H1 (cell line): ENCODE measurements at regions not wholly inside any gene's neighbourhood (a gene's known extent, or its start where the extent isn't known, plus 50 kb on each side); places are given as distances from the start of the nearest gene placed in this dataset.

Source experiments
- CTCF ChIA-PET: fragments of 300-600 bp; sonication (Branson Sonifier 250); formaldehyde crosslinking; loops from one replicate; lab custom pipeline; 2021; ENCODE audit not compliant: partially characterized antibody; lab: Charles Lee
- POLR2A ChIA-PET: fragments of 300-600 bp; sonication (Branson Sonifier 250); formaldehyde crosslinking; loops from one replicate; lab custom pipeline; 2021; ENCODE audit warnings: inconsistent platforms; ENCODE audit not compliant: partially characterized antibody; lab: Charles Lee
- DNase-seq, 2 experiments: peaks; one replicate each; pipeline versions ENCODE4 v3.0.0 to v3.0.0-alpha.2; 2010 to 2022; ENCODE audit warnings: low spot score in 2 of 2, low read depth in 1 of 2, mixed read lengths in 1 of 2
- FAIRE-seq: peaks from 2 replicates; lab custom pipeline; 2011; peaks lifted over from hg19 to GRCh38; lab: Jason Lieb, UNC
- H2AFZ ChIP-seq: 2 replicates; pipeline ENCODE4 v1.8.1; 2012; ENCODE audit warnings: low read length, inconsistent platforms
- H2AK5ac ChIP-seq: 2 replicates; pipeline ENCODE4 v1.6.1; 2013; ENCODE audit warnings: low read depth, low read length
- H2BK120ac ChIP-seq: replicated peaks from 2 replicates; pipeline ENCODE3; 2013; ENCODE audit warnings: low read depth, low read length, inconsistent platforms
- H2BK12ac ChIP-seq: 2 replicates; pipeline ENCODE4 v1.6.1; 2013; ENCODE audit warnings: low read depth, low read length
- H2BK15ac ChIP-seq: 2 replicates; pipeline ENCODE4 v1.6.1; 2013; ENCODE audit warnings: low read length
- H2BK20ac ChIP-seq: 2 replicates; pipeline ENCODE4 v1.6.1; 2013; ENCODE audit warnings: low read length
- H2BK5ac ChIP-seq: 2 replicates; pipeline ENCODE4 v1.6.1; 2013; ENCODE audit warnings: low read depth, low read length
- H3K14ac ChIP-seq: 2 replicates; pipeline ENCODE4 v1.6.1; 2013; ENCODE audit warnings: inconsistent platforms; ENCODE audit not compliant: insufficient read length
- H3K18ac ChIP-seq: 2 replicates; pipeline ENCODE4 v1.6.1; 2013; ENCODE audit warnings: low read length; ENCODE audit errors: extremely low read depth
- H3K23ac ChIP-seq: 2 replicates; pipeline ENCODE4 v1.6.1; 2013; ENCODE audit warnings: inconsistent platforms; ENCODE audit not compliant: insufficient read length
- H3K23me2 ChIP-seq: 2 replicates; pipeline ENCODE4 v1.6.1; 2013; ENCODE audit warnings: low read depth, low read length
- H3K27ac ChIP-seq: 2 replicates; pipeline ENCODE4 v1.6.1; 2011; ENCODE audit warnings: low read depth, low read length, inconsistent platforms
- H3K27me3 ChIP-seq, 4 experiments: replicated peaks in 1 of 4; 1 replicate in 1 of 4; 2 replicates in 3 of 4; pipeline versions ENCODE4 v1.6.1 to v1.8.1; 2011 to 2013; ENCODE audit warnings: low read length in 3 of 4, mild to moderate bottlenecking in 3 of 4, inconsistent platforms in 2 of 4, mixed read lengths in 2 of 4, moderate library complexity in 1 of 4; ENCODE audit not compliant: control insufficient read depth in 3 of 4, insufficient read depth in 3 of 4; ENCODE audit errors: extremely low read depth in 1 of 4
- H3K36me3 ChIP-seq, 4 experiments: 2 replicates each; pipeline versions ENCODE4 v1.6.1 to v1.8.1; 2011 to 2013; ENCODE audit warnings: mild to moderate bottlenecking in 4 of 4, low read length in 3 of 4, moderate library complexity in 2 of 4, control low read depth in 1 of 4, inconsistent platforms in 1 of 4; ENCODE audit not compliant: insufficient read depth in 4 of 4, control insufficient read depth in 2 of 4
- H3K4ac ChIP-seq: replicated peaks from 2 replicates; pipeline ENCODE3; 2013; ENCODE audit warnings: low read length, low read depth, mixed read lengths, inconsistent platforms; ENCODE audit not compliant: insufficient read length
- H3K4me1 ChIP-seq, 4 experiments: replicated peaks in 1 of 4; 1 replicate in 1 of 4; 2 replicates in 3 of 4; pipeline versions ENCODE4 v1.6.1 to v1.8.1; 2011 to 2013; ENCODE audit warnings: low read length in 3 of 4, inconsistent platforms in 2 of 4, mixed read lengths in 1 of 4; ENCODE audit not compliant: insufficient read depth in 4 of 4, control insufficient read depth in 3 of 4
- H3K4me2 ChIP-seq, 2 experiments: 2 replicates each; pipeline versions ENCODE4 v1.6.1 to v1.8.1; 2011 to 2013; ENCODE audit warnings: low read depth in 2 of 2, low read length in 2 of 2, control low read depth in 1 of 2, inconsistent platforms in 1 of 2, mild to moderate bottlenecking in 1 of 2; ENCODE audit not compliant: insufficient read depth in 1 of 2
- H3K4me3 ChIP-seq, 4 experiments: fragments of 200-600, 300-600 bp in 1 of 4; sonication (generic), shearing (Covaris generic), sonication (Bioruptor Twin) in 1 of 4; 2 replicates each; pipeline versions ENCODE4 v1.5.1 to v1.8.1; 2011 to 2016; ENCODE audit warnings: low read length in 4 of 4, low read depth in 3 of 4, control low read depth in 2 of 4, inconsistent platforms in 2 of 4, mild to moderate bottlenecking in 2 of 4, mixed read lengths in 1 of 4, moderate library complexity in 1 of 4; ENCODE audit not compliant: insufficient read depth in 2 of 4; ENCODE audit errors: extremely low read depth in 1 of 4
- H3K56ac ChIP-seq: replicated peaks from 2 replicates; pipeline ENCODE3; 2013; ENCODE audit warnings: low read depth, mild to moderate bottlenecking, mixed read lengths, low read length, inconsistent platforms; ENCODE audit not compliant: insufficient read length
- H3K79me1 ChIP-seq: 2 replicates; pipeline ENCODE4 v1.6.1; 2013; ENCODE audit warnings: low read depth, low read length, control low read depth
- H3K79me2 ChIP-seq, 2 experiments: 2 replicates each; pipeline versions ENCODE4 v1.6.1 to v1.8.1; 2012 to 2013; ENCODE audit warnings: low read length in 2 of 2, mild to moderate bottlenecking in 2 of 2, inconsistent platforms in 1 of 2; ENCODE audit not compliant: insufficient read depth in 2 of 2, control insufficient read depth in 1 of 2
- H3K9ac ChIP-seq, 4 experiments: replicated peaks in 1 of 4; 1 replicate in 1 of 4; 2 replicates in 3 of 4; pipeline versions ENCODE4 v1.6.1 to v1.8.1; 2011 to 2013; ENCODE audit warnings: low read depth in 3 of 4, low read length in 3 of 4, control low read depth in 2 of 4, mild to moderate bottlenecking in 2 of 4, moderate library complexity in 2 of 4, inconsistent platforms in 1 of 4; ENCODE audit errors: extremely low read depth in 1 of 4
- H3K9me3 ChIP-seq, 2 experiments: 2 replicates each; pipeline versions ENCODE4 v1.6.1 to v1.8.1; 2012 to 2013; ENCODE audit warnings: mild to moderate bottlenecking in 2 of 2, moderate library complexity in 2 of 2, control low read depth in 1 of 2, inconsistent platforms in 1 of 2, low read depth in 1 of 2, low read length in 1 of 2, mixed read lengths in 1 of 2; ENCODE audit not compliant: insufficient read depth in 2 of 2
- H4K20me1 ChIP-seq, 2 experiments: replicated peaks in 1 of 2; 2 replicates each; pipeline versions ENCODE3 to v1.8.1; 2011 to 2013; ENCODE audit warnings: inconsistent platforms in 2 of 2, low read length in 2 of 2, mild to moderate bottlenecking in 1 of 2; ENCODE audit not compliant: insufficient read depth in 2 of 2, control insufficient read depth in 1 of 2
- H4K5ac ChIP-seq: 2 replicates; pipeline ENCODE4 v1.6.1; 2013; ENCODE audit warnings: low read length, low read depth, mixed read lengths, inconsistent platforms; ENCODE audit not compliant: insufficient read length
- H4K8ac ChIP-seq: 2 replicates; pipeline ENCODE4 v1.8.0; 2013; ENCODE audit warnings: mild to moderate bottlenecking, moderate library complexity, low read length, inconsistent platforms; ENCODE audit not compliant: insufficient read depth; ENCODE audit errors: extremely low read depth
- H4K91ac ChIP-seq: replicated peaks from 2 replicates; pipeline ENCODE3; 2013; ENCODE audit warnings: low read length, mixed read lengths, inconsistent platforms; ENCODE audit not compliant: insufficient read length
- CEBPB ChIP-seq: IDR thresholded peaks from 2 replicates; pipeline ENCODE4 v1.6.1; 2012; ENCODE audit warnings: low read depth, low read length
- CREB1 ChIP-seq: IDR thresholded peaks from 2 replicates; pipeline ENCODE4 v1.6.1; 2012; ENCODE audit warnings: inconsistent platforms
- EGR1 ChIP-seq: IDR thresholded peaks from 2 replicates; pipeline ENCODE4 v1.6.1; 2011; ENCODE audit warnings: low read depth, low read length, borderline replicate concordance
- HDAC6 ChIP-seq: IDR thresholded peaks from one replicate; pipeline ENCODE4 v1.7.1; 2012; ENCODE audit warnings: low read depth, mild to moderate bottlenecking, inconsistent platforms, low read length, moderate library complexity
- JUN ChIP-seq: IDR thresholded peaks from 2 replicates; pipeline ENCODE4 v1.6.1; 2011; ENCODE audit warnings: low read depth, mild to moderate bottlenecking, improper control_type of control experiment, low read length
- JUND ChIP-seq: IDR thresholded peaks from 2 replicates; pipeline ENCODE4 v1.6.1; 2011; ENCODE audit warnings: mild to moderate bottlenecking, improper control_type of control experiment, low read length
- KDM5A ChIP-seq: fragments of 200-600 bp; IDR thresholded peaks from 2 replicates; pipeline ENCODE4 v1.7.1; 2012; ENCODE audit warnings: mild to moderate bottlenecking, low read length, inconsistent platforms, mixed read lengths
- MAX ChIP-seq: IDR thresholded peaks from 2 replicates; pipeline ENCODE4 v1.6.1; 2012; ENCODE audit warnings: inconsistent platforms
- NANOG ChIP-seq: IDR thresholded peaks from 2 replicates; pipeline ENCODE4 v1.6.1; 2011; ENCODE audit warnings: low read length, low read depth, mild to moderate bottlenecking, inconsistent platforms; ENCODE audit not compliant: insufficient read depth, poor library complexity, severe bottlenecking
- NRF1 ChIP-seq: IDR thresholded peaks from 2 replicates; pipeline ENCODE4 v1.6.1; 2011; ENCODE audit warnings: mild to moderate bottlenecking, low read depth, low read length, improper control_type of control experiment
- POLR2A ChIP-seq, 2 experiments: IDR thresholded peaks; 1 replicate in 1 of 2; 2 replicates in 1 of 2; pipeline ENCODE4 v1.6.1; 2011; ENCODE audit warnings: low read depth in 2 of 2, low read length in 2 of 2, mild to moderate bottlenecking in 2 of 2; ENCODE audit errors: control extremely low read depth in 1 of 2
- SP1 ChIP-seq: IDR thresholded peaks from 2 replicates; pipeline ENCODE4 v1.6.1; 2011; ENCODE audit warnings: low read depth, low read length
- SUZ12 ChIP-seq: fragments of 200-600 bp; sonication (generic); IDR thresholded peaks from 2 replicates; pipeline ENCODE4 v1.6.1; 2012; ENCODE audit warnings: mild to moderate bottlenecking, inconsistent platforms, low read length, moderate library complexity, mixed read lengths
- TAF1 ChIP-seq: IDR thresholded peaks from 2 replicates; pipeline ENCODE4 v1.6.1; 2011; ENCODE audit warnings: mild to moderate bottlenecking, low read depth, low read length
- TCF12 ChIP-seq: IDR thresholded peaks from 2 replicates; pipeline ENCODE4 v1.6.1; 2011; ENCODE audit warnings: low read depth, mild to moderate bottlenecking, low read length
- WGBS, 2 experiments: shearing (Covaris generic) in 1 of 2; methylation state at CpG; one replicate each; pipeline versions ENCODE4 v1.1.6 to v1.1.7; 2013 to 2015; ENCODE audit warnings: low lambda C conversion rate in 2 of 2, mixed read lengths in 2 of 2, inconsistent platforms in 1 of 2, low coverage in 1 of 2, missing lambda C conversion rate in 1 of 2; ENCODE audit not compliant: insufficient replicate concordance in 2 of 2, insufficient coverage in 1 of 2, insufficient read length in 1 of 2; ENCODE audit errors: extremely low coverage in 1 of 2, missing lambda C conversion rate in 1 of 2; 5-methylcytosine and 5-hydroxymethylcytosine counted together

- no peak overlapping the region for H3K27ac ChIP-seq
- no peaks in the 10 kb centered on the region for H3K36me3 ChIP-seq
- H4K5ac ChIP-seq, result no peak overlapping the region
- H2BK15ac ChIP-seq, result no peak overlapping the region
- H3K27me3 ChIP-seq, result no peaks in the 10 kb centered on the region
- no peak overlapping the region for H3K23ac ChIP-seq
- no peak overlapping the region for H3K4me2 ChIP-seq
- no peaks in the 10 kb centered on the region for H3K79me2 ChIP-seq
- H2BK120ac ChIP-seq, result no peak overlapping the region
- H3K14ac ChIP-seq, result no peak overlapping the region
- H3K9me3 ChIP-seq, result no peaks in the 10 kb centered on the region
- no peak overlapping the region for H3K4me3 ChIP-seq
- CTCF ChIA-PET, result no interaction called here
- H3K79me1 ChIP-seq, result no peaks in the 10 kb centered on the region
- no peak overlapping the region for H3K56ac ChIP-seq
- POLR2A ChIA-PET, result no interaction called here
- H3K4ac ChIP-seq, result no peak overlapping the region
- H3K18ac ChIP-seq, result no peak overlapping the region
- no peak for DNase-seq
- no peak for TF ChIP-seq HDAC6
- no peak for TF ChIP-seq NANOG
- TF ChIP-seq EGR1, result no peak
- no peak for TF ChIP-seq JUN
- TF ChIP-seq JUND, result no peak
- no peak for TF ChIP-seq KDM5A
- TF ChIP-seq POLR2A (IDR thresholded peaks at IDR 0.05; ENCODE audit: control extremely low read depth in 1 of 2, low read depth in 2 of 2, low read length in 2 of 2), result no peak
- TF ChIP-seq TCF12, result no peak
- no peak for TF ChIP-seq TAF1
- TF ChIP-seq MAX, result no peak
- TF ChIP-seq NRF1, result no peak
- no peak for TF ChIP-seq SP1
- TF ChIP-seq CREB1, result no peak
- no peak for TF ChIP-seq SUZ12
- TF ChIP-seq CEBPB, result no peak
- H2AK5ac ChIP-seq, result no peak overlapping the region
- H3K4me1 ChIP-seq, result no peaks in the 10 kb centered on the region
- H4K91ac ChIP-seq, result no peak overlapping the region
- no peak overlapping the region for H3K9ac ChIP-seq
- no peaks in the 10 kb centered on the region; the same call in 1 of the 2 replicates for H3K23me2 ChIP-seq
- no peak for FAIRE-seq
- no peak overlapping the region for H2BK12ac ChIP-seq
- H2AFZ ChIP-seq, result no peak overlapping the region
- no peak overlapping the region for H2BK5ac ChIP-seq
- WGBS, 2 experiments, result 87% methylated on average over 4 of the region's 4 CpGs; no CpG with 5 or more reads in 1 of the 2 experiments
- H4K8ac ChIP-seq, result no peak overlapping the region
- H4K20me1 ChIP-seq, result no peaks in the 10 kb centered on the region
- H2BK20ac ChIP-seq, result no peak overlapping the region
These were observed 1206.9 kb upstream of the SEL1L start for GRCh38 chr14:82740547-82740946.
